ENCODE measurements at regions not wholly inside any gene's neighbourhood (a gene's known extent, or its start where the extent isn't known, plus 50 kb on each side); places are given as distances from the start of the nearest gene placed in this dataset.

GRCh38 chr5:104305602-104306001, 743.0 kb upstream of the NUDT12 start:
- TF ChIP-seq POLR2AphosphoS5 (IDR thresholded peaks at IDR 0.05) = no peak
- TF ChIP-seq POLR2A (IDR thresholded peaks at IDR 0.05) = no peak
